Endothelial cell (in vitro differentiated cells): ENCODE measurements at regions not wholly inside any gene's neighbourhood (a gene's known extent, or its start where the extent isn't known, plus 50 kb on each side); places are given as distances from the start of the nearest gene placed in this dataset.

ENCODE experiments used
- DNase-seq: peaks from one replicate; pipeline ENCODE4 v3.0.0; 2021; ENCODE audit warnings: low spot score
- H3K27ac Mint-ChIP-seq: one replicate; pipeline ENCODE4 v1.8.0; 2021; ENCODE audit warnings: mixed read lengths, inconsistent platforms; ENCODE audit not compliant: unreplicated experiment
- H3K27me3 Mint-ChIP-seq: one replicate; pipeline ENCODE4 v1.8.0; 2021; ENCODE audit warnings: mild to moderate bottlenecking, moderate library complexity, mixed read lengths, inconsistent platforms; ENCODE audit not compliant: unreplicated experiment
- H3K36me3 Mint-ChIP-seq: one replicate; pipeline ENCODE4 v1.8.0; 2021; ENCODE audit warnings: mild to moderate bottlenecking, low read depth, mixed read lengths, inconsistent platforms; ENCODE audit not compliant: unreplicated experiment
- H3K4me1 Mint-ChIP-seq: one replicate; pipeline ENCODE4 v1.8.0; 2021; ENCODE audit warnings: mild to moderate bottlenecking, mixed read lengths, inconsistent platforms; ENCODE audit not compliant: unreplicated experiment
- H3K4me3 Mint-ChIP-seq: one replicate; pipeline ENCODE4 v1.8.0; 2021; ENCODE audit warnings: mild to moderate bottlenecking, mixed read lengths, inconsistent platforms; ENCODE audit not compliant: unreplicated experiment
- H3K9me3 Mint-ChIP-seq: one replicate; pipeline ENCODE4 v1.8.0; 2021; ENCODE audit warnings: mixed read lengths, inconsistent platforms; ENCODE audit not compliant: unreplicated experiment
- TF ChIP-seq, protein P1 (sequence below): fragments of 200-600 bp; sonication (generic); IDR thresholded peaks from one replicate; pipeline ENCODE4 v1.5.0; 2021; ENCODE audit warnings: antibody characterized with exemption; ENCODE audit not compliant: unreplicated experiment

DNA sequence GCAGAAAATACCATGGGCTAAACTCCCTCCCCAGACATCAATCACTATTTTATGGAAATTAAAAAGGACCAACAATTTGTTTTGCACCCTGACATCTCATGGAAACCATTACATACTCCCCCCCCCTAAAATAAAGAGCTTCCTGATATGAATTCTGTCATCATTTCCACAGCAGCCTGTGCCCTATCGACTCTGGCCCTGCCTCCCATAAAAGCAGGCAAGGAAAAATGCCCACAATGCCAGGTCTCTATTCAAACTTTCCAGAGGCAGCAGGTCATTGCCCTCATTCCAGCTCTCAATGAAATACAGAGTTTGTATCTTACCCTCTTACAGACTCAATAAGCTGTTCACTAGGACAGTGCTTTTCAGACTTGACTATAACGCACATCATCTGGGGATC, 254.4 kb upstream of the TANK start:
- no peak for DNase-seq
- TF ChIP-seq, protein P1, sequence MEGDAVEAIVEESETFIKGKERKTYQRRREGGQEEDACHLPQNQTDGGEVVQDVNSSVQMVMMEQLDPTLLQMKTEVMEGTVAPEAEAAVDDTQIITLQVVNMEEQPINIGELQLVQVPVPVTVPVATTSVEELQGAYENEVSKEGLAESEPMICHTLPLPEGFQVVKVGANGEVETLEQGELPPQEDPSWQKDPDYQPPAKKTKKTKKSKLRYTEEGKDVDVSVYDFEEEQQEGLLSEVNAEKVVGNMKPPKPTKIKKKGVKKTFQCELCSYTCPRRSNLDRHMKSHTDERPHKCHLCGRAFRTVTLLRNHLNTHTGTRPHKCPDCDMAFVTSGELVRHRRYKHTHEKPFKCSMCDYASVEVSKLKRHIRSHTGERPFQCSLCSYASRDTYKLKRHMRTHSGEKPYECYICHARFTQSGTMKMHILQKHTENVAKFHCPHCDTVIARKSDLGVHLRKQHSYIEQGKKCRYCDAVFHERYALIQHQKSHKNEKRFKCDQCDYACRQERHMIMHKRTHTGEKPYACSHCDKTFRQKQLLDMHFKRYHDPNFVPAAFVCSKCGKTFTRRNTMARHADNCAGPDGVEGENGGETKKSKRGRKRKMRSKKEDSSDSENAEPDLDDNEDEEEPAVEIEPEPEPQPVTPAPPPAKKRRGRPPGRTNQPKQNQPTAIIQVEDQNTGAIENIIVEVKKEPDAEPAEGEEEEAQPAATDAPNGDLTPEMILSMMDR: no peak
- Mint-ChIP-seq H3K9me3 (no peaks in the 10 kb centered on the region), H3K4me1 (no peaks in the 10 kb centered on the region), H3K4me3 (no peak overlapping the region), H3K27ac (no peak overlapping the region), H3K27me3 (no peaks in the 10 kb centered on the region), H3K36me3 (no peaks in the 10 kb centered on the region)

DNA sequence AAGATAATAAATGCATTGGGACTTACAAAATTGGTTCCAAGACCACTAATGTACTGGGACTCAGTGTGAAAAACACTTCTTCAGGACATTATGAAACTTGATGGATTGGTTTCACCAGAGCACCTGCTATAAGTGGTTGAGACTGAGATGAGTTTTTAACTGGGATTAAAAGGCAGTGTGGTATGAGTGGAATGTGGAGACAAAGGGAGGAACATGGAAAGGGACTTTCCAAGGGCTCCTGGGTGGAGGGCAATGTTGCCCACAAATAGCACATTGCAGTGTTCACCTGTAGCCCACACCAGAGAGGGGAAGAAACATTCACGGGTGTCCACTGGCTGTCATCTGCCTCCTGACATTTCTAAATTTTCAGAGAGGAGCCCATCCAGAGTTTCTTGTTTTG, 253.3 kb upstream of the TANK start:
- Mint-ChIP-seq H3K4me3 (no peak overlapping the region), H3K36me3 (no peaks in the 10 kb centered on the region), H3K9me3 (no peaks in the 10 kb centered on the region), H3K4me1 (no peaks in the 10 kb centered on the region), H3K27me3 (no peaks in the 10 kb centered on the region), H3K27ac (no peak overlapping the region)
- no peak for DNase-seq
- TF ChIP-seq, protein P1: no peak

DNA sequence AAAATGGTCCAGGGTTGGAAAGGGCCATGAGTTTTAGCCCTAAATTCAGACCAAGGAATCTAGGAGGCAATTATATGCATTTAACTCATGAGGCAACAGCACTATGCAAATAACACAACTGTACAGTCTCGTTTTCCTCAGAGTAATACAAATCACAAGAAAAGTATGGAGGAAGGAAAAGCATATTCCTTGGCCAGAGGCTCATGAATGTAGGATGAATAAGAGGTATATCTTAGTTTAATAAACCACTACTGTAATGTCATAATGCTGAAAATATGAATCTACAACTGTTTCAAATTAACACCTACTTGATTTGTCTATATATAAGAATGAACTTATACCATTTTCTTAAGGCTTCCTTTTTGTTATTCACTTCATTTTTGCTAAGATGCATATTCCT, 252.5 kb upstream of the TANK start:
- H3K4me3 Mint-ChIP-seq: no peak overlapping the region
- H3K9me3 Mint-ChIP-seq: no peaks in the 10 kb centered on the region
- H3K4me1 Mint-ChIP-seq: no peaks in the 10 kb centered on the region
- DNase-seq: no peak
- no peak overlapping the region for H3K27ac Mint-ChIP-seq
- no peaks in the 10 kb centered on the region for H3K27me3 Mint-ChIP-seq
- TF ChIP-seq, protein P1: no peak
- no peaks in the 10 kb centered on the region for H3K36me3 Mint-ChIP-seq

DNA sequence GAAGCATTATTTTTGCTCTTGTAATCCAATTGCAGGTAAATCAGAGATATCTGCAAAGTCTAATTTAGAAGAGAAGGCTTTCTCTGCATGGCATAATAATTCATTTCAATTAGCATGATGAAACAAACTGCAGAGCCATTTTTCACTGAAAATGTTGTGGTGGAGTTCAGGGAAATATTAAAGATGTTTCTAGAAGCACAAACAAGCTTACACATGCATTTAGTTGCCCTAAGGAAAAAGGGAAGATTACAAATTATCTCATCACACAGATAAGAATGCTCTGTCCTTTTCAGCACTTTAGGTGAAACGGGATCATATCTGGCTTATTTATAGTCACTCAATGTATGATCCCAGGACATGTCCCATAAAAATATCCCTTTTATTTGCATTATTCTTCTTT, 252.1 kb upstream of the TANK start:
- no peaks in the 10 kb centered on the region for H3K27me3 Mint-ChIP-seq
- no peak overlapping the region for H3K27ac Mint-ChIP-seq
- H3K4me1 Mint-ChIP-seq: no peaks in the 10 kb centered on the region
- DNase-seq: no peak
- TF ChIP-seq, protein P1: no peak
- H3K9me3 Mint-ChIP-seq: no peaks in the 10 kb centered on the region
- no peaks in the 10 kb centered on the region for H3K36me3 Mint-ChIP-seq
- no peak overlapping the region for H3K4me3 Mint-ChIP-seq

DNA sequence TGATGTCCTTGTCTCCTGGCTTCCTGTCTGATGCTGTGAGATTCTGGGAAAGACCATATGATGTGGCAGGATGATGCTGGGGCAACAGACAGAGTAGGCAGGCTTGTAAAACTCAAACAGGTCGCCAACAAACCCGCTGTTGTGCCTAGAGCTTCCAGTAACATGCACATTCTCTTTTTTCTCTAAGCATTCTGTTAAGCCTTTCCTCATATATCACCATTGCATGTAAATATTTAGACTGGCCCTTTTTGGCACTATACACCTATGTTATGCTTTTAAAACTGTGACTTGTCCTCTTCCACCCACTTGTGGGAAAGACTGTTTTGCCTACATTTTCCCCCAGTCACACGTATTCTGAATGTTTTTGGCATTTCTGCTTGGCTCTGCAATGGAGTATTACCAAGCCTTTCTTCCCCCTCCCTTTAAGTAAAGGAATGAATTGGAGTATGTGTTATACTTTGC, 250.4 kb upstream of the TANK start:
- no peak overlapping the region for H3K4me3 Mint-ChIP-seq
- H3K27ac Mint-ChIP-seq: no peak overlapping the region
- no peaks in the 10 kb centered on the region for H3K36me3 Mint-ChIP-seq
- no peaks in the 10 kb centered on the region for H3K9me3 Mint-ChIP-seq
- DNase-seq: no peak
- no peaks in the 10 kb centered on the region for H3K27me3 Mint-ChIP-seq
- no peaks in the 10 kb centered on the region for H3K4me1 Mint-ChIP-seq
- TF ChIP-seq, protein P1: no peak
